ENCODE measurements at regions not wholly inside any gene's neighbourhood (a gene's known extent, or its start where the extent isn't known, plus 50 kb on each side); places are given as distances from the start of the nearest gene placed in this dataset.

DNA sequence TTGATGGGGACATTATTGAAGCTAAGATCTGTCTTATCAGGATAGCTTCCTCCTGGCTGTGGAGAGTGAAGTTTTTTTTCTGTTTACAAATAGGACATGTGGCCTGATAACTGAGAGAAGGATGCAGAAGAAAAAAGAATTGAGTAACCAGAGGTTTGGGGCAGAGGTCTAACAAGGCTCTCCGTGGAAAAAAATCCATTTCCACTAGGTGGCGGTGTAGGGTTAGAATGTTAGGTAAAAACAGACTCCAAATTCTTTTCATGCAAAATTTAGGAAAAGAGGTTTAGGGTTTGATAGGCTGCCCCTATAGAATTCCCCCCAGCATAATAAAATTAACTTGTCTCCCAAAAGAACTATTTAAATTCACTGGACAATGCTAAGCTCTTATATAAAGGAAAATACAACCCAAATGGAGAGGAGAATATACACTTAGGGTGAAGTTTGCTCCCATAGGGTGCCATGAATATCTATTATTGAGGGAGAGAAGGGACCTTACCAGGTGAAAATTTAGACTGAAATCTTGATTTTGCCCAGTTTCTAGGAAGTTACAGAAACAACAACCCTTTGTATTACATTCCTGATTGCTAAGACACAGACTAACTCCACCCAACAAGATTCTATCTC, 1560.4 kb downstream of the OTOL1 start:
- no peak for ATAC-seq (ENCODE audit: insufficient number of reproducible peaks, low FRiP score, low read depth)
- H3K36me3 ChIP-seq: no peaks in the 10 kb centered on the region
- TF ChIP-seq, protein P1, sequence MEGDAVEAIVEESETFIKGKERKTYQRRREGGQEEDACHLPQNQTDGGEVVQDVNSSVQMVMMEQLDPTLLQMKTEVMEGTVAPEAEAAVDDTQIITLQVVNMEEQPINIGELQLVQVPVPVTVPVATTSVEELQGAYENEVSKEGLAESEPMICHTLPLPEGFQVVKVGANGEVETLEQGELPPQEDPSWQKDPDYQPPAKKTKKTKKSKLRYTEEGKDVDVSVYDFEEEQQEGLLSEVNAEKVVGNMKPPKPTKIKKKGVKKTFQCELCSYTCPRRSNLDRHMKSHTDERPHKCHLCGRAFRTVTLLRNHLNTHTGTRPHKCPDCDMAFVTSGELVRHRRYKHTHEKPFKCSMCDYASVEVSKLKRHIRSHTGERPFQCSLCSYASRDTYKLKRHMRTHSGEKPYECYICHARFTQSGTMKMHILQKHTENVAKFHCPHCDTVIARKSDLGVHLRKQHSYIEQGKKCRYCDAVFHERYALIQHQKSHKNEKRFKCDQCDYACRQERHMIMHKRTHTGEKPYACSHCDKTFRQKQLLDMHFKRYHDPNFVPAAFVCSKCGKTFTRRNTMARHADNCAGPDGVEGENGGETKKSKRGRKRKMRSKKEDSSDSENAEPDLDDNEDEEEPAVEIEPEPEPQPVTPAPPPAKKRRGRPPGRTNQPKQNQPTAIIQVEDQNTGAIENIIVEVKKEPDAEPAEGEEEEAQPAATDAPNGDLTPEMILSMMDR (IDR thresholded peaks at IDR 0.05): peak; percentile 60

DNA sequence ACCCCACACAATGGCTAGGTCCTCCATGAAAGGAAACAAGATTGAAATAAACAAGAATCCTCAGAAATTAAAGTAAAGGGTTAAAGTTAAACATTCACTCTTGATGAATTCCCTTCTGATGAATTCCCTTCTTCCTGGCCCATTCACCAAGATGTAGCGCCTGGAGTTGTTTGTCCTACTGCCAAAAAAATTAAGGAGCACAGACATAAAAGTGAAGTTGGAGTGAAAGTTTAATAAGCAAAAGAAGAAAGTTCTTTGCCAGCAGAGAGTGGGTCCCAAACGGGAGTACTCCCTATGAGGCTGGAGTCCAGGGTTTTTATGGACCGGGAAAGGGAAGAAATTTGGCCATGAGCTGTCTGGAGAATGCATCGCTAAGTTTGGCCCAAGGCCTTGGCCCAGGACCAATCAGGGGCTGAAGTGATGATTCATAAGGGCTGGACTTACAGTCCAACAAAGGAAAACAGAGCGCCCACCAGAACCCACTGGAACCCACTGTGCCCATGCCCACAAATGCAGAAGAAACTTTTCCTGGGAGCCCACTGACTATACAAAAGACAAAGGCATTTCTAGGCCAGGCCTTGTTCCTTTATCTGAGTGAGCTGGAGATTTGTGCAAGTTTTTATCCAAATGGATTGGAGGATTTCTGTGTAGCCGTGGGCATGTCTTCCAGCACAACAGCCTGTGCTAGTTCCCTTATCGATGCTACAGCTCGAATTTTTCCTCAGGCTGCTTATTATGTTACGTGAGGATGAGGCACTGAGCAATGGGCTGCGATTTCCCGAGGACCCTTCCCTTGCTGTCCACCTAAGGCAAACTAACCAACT, 1561.6 kb downstream of the OTOL1 start:
- ATAC-seq (ENCODE audit: insufficient number of reproducible peaks, low FRiP score, low read depth): no peak
- TF ChIP-seq, protein P1 (IDR thresholded peaks at IDR 0.05): no peak
- H3K36me3 ChIP-seq: no peaks in the 10 kb centered on the region
- H3K4me1 ChIP-seq (ENCODE audit: control insufficient read depth in 1 of 2, low read depth in 2 of 2): peaks cover 0 to 13% of the 10 kb centered on the region in 2 donors
- no peaks in the 10 kb centered on the region for H3K9me3 ChIP-seq
- peak overlapping the region in 1 of 2 donors; percentile 21 for H3K27ac ChIP-seq
- H3K27me3 ChIP-seq (replicated peaks; ENCODE audit: insufficient read depth): no peaks in the 10 kb centered on the region
- peak overlapping the region; percentile 42 for H3K4me3 ChIP-seq
- no peak for DNase-seq (ENCODE audit: low spot score)

More for the DNA sequence above, 1560.4 kb downstream of the OTOL1 start:
- no peak for DNase-seq (ENCODE audit: low spot score)
- no peak overlapping the region for H3K27ac ChIP-seq
- no peak overlapping the region for H3K4me3 ChIP-seq
- H3K9me3 ChIP-seq: no peaks in the 10 kb centered on the region
- H3K27me3 ChIP-seq (replicated peaks; ENCODE audit: insufficient read depth): no peaks in the 10 kb centered on the region
- H3K4me1 ChIP-seq (ENCODE audit: control insufficient read depth in 1 of 2, low read depth in 2 of 2): peaks cover 0 to 13% of the 10 kb centered on the region in 2 donors

DNA sequence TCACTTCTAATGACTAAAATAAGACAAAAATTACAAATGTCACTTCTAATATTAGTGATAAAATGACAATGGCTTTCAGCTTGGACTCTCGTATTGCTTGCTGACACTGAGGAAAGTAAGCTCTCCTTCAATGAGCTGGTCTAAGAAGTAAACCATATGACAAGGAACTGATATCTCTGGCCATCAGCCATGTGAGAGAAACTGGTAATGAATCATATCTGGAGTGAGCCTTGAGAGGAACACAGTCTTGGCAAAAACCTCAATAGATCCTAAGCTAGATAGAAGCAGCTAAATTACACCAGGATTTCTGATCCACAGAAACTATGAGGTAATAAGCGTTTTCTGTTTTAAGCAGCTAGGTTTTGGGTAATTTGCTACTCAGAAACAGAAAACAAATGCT, 1575.1 kb downstream of the OTOL1 start:
- no peak overlapping the region for H3K27ac ChIP-seq
- DNase-seq (ENCODE audit: low spot score) (no peak), ATAC-seq (ENCODE audit: insufficient number of reproducible peaks, low FRiP score, low read depth) (no peak)
- H3K4me1 ChIP-seq (ENCODE audit: control insufficient read depth in 1 of 2, low read depth in 2 of 2): no peaks in the 10 kb centered on the region
- TF ChIP-seq, protein P1 (IDR thresholded peaks at IDR 0.05): no peak
- H3K4me3 ChIP-seq: no peak overlapping the region
- H3K9me3 ChIP-seq: no peaks in the 10 kb centered on the region
- no peaks in the 10 kb centered on the region for H3K27me3 ChIP-seq (replicated peaks; ENCODE audit: insufficient read depth)
- no peaks in the 10 kb centered on the region for H3K36me3 ChIP-seq

All from thoracic aorta (tissue), 2 donors.